Psoas muscle (tissue), 7 donors: ENCODE measurements at regions not wholly inside any gene's neighbourhood (a gene's known extent, or its start where the extent isn't known, plus 50 kb on each side); places are given as distances from the start of the nearest gene placed in this dataset.

Experiments used
- ATAC-seq, 4 donors: fragments of 200-7000 bp; cut with Tn5 transposase; one replicate each; pipeline ENCODE4 v1.9.1; 2020; ENCODE audit warnings: moderate library complexity in 3 of 4, mild to moderate bottlenecking in 2 of 4
- DNase-seq, 2 donors: peaks; one replicate each; pipeline ENCODE4 v3.0.0-alpha.2; 2020
- H3K27ac ChIP-seq: fragments of 200-600 bp; one replicate; pipeline ENCODE4 v1.8.0; 2022
- H3K27me3 ChIP-seq, 3 donors: fragments of 200-600 bp in 1 of 3; one replicate each; pipeline versions ENCODE4 v1.6.1 to v1.8.0; 2013 to 2022; ENCODE audit warnings: low read length in 2 of 3, mild to moderate bottlenecking in 2 of 3, moderate library complexity in 1 of 3; ENCODE audit not compliant: insufficient read depth in 3 of 3
- H3K36me3 ChIP-seq, 2 donors: fragments of 200-600 bp in 1 of 2; one replicate each; pipeline versions ENCODE4 v1.6.1 to v1.8.0; 2013 to 2022; ENCODE audit warnings: low read depth in 1 of 2, mild to moderate bottlenecking in 1 of 2, moderate library complexity in 1 of 2; ENCODE audit not compliant: insufficient read depth in 1 of 2
- H3K4me1 ChIP-seq: fragments of 200-600 bp; one replicate; pipeline ENCODE4 v1.8.0; 2022
- H3K4me3 ChIP-seq: fragments of 200-600 bp; one replicate; pipeline ENCODE4 v1.8.0; 2022; ENCODE audit warnings: mild to moderate bottlenecking
- H3K9me3 ChIP-seq: fragments of 200-600 bp; one replicate; pipeline ENCODE4 v1.8.0; 2022
- WGBS, 3 donors: extraction: QIAGEN DNeasy Blood & Tissue Kit; methylation state at CpG; one replicate each; pipeline versions ENCODE4 v1.1.6 to v1.1.7; 2013; 5-methylcytosine and 5-hydroxymethylcytosine counted together
- intact Hi-C, 2 donors: fragments of 100-400 bp; cut with DNase I; formaldehyde crosslinking; loops; one replicate each; pipeline versions ENCODE4 v1.11.0 to v1.14.2; 2022
- TF ChIP-seq, protein P1 (sequence below): fragments of 200-600 bp; IDR thresholded peaks from one replicate; pipeline ENCODE4 v1.8.0; 2022; ENCODE audit warnings: antibody characterized with exemption
- donor health status: healthy with polysubstance abuse.
- donor health status: DM: no; HTN: no; CAD: no; lungs with moderate emphysema.
- donor health status: Bipolar disorder and iron deficiency.
- donor health status: healthy.
- donor health status: DM: yes; HTN: yes; CAD: no.
- donor health status: DM: no; HTN: no; CAD: no.
- donor health status: DM: yes; HTN: yes; CAD: no.

DNA sequence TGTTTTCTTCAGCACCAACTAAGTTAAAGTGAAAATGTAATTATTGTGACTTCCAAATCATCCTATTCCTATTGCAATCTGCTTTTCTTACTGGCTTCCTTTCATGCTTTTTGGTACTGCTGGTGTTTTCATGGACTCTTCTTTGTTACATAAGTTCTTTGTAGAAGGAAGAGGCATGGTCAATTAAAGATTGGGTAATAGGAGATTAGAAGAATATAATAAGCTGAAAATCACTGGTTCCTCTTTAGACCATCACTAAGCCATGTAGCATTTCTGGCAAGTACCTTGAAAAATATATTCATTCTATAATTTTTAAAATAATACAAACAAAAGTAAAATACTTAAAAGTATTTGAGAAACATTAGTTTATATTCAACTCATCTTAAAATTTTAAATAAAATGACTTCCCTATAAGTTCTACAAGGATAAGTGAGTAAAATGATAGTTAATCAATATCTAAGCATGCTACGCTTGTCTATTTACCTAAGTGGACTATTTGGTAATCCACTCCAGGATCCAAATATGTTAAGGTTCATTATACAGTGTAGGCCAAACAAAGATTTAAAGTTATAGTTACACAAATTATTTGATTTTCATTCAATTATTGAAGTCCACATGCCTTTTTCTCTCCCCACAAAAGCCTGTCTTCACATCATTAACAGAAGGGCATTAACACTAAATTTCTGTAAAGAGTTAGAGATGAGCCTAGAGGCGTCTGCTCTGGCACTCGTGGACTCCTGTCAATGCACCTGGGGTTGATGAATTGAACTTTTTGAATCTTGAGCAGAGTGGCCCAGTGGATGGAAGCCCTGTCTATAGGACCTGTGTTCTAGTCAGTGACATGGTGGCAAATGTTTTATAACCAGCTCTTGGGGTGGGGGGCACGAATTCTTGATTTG is 408.1 kb downstream of the INHBA start:
- Histone ChIP-seq H3K36me3 (no peaks in the 10 kb centered on the region), H3K4me3 (no peak overlapping the region), H3K4me1 (no peaks in the 10 kb centered on the region), H3K27me3 (no peaks in the 10 kb centered on the region), H3K9me3 (no peaks in the 10 kb centered on the region), H3K27ac (no peak overlapping the region)
- ATAC-seq, result no peak
- WGBS, 3 donors, result 66 to 73% (median 66%) methylated on average over 4 of the region's 4 CpGs
- DNase-seq, result no peak
- TF ChIP-seq, protein P1, sequence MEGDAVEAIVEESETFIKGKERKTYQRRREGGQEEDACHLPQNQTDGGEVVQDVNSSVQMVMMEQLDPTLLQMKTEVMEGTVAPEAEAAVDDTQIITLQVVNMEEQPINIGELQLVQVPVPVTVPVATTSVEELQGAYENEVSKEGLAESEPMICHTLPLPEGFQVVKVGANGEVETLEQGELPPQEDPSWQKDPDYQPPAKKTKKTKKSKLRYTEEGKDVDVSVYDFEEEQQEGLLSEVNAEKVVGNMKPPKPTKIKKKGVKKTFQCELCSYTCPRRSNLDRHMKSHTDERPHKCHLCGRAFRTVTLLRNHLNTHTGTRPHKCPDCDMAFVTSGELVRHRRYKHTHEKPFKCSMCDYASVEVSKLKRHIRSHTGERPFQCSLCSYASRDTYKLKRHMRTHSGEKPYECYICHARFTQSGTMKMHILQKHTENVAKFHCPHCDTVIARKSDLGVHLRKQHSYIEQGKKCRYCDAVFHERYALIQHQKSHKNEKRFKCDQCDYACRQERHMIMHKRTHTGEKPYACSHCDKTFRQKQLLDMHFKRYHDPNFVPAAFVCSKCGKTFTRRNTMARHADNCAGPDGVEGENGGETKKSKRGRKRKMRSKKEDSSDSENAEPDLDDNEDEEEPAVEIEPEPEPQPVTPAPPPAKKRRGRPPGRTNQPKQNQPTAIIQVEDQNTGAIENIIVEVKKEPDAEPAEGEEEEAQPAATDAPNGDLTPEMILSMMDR, result no peak
- intact Hi-C loops, result no loop called here

DNA sequence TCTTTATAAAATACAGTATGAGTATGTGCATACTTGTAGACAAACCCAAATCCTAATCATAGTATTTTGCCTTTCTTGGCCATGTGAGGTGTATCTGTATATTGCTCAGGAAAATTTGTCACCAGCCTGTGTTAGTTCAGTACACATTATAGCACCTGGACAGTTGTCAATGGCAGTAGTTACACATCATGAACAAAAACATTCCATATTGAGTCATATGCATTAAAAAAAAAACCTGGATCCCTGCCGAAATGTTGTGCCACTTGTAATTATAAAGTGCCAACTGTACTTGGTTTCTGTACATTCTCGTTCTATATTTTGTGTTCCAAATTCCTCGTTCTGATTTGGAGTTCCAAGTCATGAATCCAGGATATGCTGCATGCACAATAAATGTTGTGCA is 410.4 kb downstream of the INHBA start:
- Histone ChIP-seq H3K27me3 (no peaks in the 10 kb centered on the region), H3K27ac (no peak overlapping the region), H3K36me3 (no peaks in the 10 kb centered on the region), H3K4me3 (no peak overlapping the region), H3K4me1 (no peaks in the 10 kb centered on the region), H3K9me3 (no peaks in the 10 kb centered on the region)
- DNase-seq (no peak), ATAC-seq (no peak)
- 72 to 84% (median 73%) methylated on average over 3 of the region's 3 CpGs for WGBS, 3 donors
- intact Hi-C loops, result no loop called here
- TF ChIP-seq, protein P1, result no peak

DNA sequence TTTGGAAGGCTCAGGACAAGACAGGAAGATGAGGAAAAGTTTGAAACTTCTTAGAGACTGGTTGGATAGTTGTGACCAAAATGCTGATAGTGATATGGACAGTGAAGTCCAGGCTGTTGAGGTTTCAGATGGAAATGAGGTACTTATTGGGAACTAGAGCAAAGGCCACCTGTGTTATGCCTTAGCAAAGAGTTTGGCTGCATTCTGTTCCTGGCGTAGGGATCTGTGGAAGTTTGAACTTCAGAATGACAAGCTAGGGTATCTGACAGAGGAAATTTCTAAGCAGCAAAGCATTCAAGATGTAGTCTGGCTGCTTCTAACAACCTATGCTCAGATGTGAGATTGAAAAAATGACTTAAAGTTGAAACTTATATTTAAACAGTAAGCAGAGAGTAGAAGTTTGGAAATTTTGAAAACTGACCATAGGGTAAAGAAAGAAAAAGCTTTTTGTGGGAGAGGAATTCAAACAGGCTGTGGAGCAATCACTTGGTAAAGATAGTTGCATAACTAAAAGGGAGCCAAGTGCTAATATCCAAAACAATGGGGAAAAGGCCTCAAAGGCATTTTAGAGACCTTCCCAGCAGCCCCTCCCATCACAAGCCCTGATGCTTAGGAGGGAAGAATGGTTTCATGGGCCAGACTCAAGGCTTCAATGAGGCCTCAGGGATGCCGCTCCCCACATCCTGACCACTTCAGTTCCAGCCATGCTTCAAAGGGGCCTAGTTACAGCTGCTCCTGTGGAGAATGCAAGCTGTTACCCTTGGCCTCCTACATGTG is 415.1 kb downstream of the INHBA start:
- DNase-seq, result no peak
- H3K27ac ChIP-seq, result no peak overlapping the region
- intact Hi-C loops, result no loop called here
- no peak overlapping the region for H3K4me3 ChIP-seq
- H3K9me3 ChIP-seq, result no peaks in the 10 kb centered on the region
- H3K27me3 ChIP-seq, result no peaks in the 10 kb centered on the region
- 84 to 97% (median 86%) methylated on average over 2 of the region's 2 CpGs for WGBS, 3 donors
- no peak for ATAC-seq
- TF ChIP-seq, protein P1, result no peak
- H3K36me3 ChIP-seq, result no peaks in the 10 kb centered on the region
- no peaks in the 10 kb centered on the region for H3K4me1 ChIP-seq

DNA sequence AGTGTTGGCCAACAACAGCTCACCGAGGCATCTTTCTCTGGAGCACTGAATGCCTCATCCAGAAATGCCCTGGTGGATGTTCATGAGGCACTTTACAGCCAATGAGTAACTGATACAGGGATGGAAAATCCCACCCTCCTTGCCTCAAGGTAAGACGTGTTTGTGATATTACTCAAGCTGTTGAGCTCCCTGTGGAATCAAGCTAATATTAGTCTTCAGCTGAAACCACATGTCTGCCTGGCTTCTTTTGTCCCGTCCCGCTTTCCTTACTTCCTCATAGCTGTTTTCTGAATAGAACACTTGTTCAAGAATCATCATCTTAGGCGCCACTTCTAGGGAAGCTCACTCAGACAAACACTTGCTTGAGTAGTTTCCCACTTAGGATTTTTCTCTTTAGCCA is 422.4 kb downstream of the INHBA start:
- no peak overlapping the region for H3K27ac ChIP-seq
- H3K27me3 ChIP-seq, result no peaks in the 10 kb centered on the region
- TF ChIP-seq, protein P1, result no peak
- no peak for DNase-seq
- H3K4me3 ChIP-seq, result no peak overlapping the region
- no peak for ATAC-seq
- 81% methylated on average over 5 of the region's 5 CpGs for WGBS, 3 donors
- intact Hi-C loops, result no loop called here
- H3K9me3 ChIP-seq, result no peaks in the 10 kb centered on the region
- H3K4me1 ChIP-seq, result no peaks in the 10 kb centered on the region
- H3K36me3 ChIP-seq, result no peaks in the 10 kb centered on the region
